ENCODE measurements at regions not wholly inside any gene's neighbourhood (a gene's known extent, or its start where the extent isn't known, plus 50 kb on each side); places are given as distances from the start of the nearest gene placed in this dataset.

DNA sequence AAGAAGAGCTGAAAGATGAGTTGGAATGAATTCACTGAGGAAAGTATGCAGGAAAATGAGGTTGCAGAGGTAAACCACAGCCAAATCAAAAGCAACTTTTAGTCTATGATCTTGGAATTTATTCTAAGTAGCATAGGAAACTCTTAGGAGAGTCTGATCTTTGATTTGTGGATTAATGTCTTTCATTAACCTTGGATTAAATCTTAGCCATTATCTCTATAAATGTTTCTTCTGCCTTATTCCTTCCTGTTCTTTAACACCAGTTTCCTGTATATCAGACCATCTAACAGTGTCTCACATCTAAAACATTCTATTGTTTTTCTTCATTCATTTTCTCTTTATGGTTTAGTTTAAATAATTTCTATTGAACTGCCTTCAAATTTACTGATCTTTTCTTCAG, 187.2 kb upstream of the ANKRD55 start:
- TF ChIP-seq RFX5 (IDR thresholded peaks at IDR 0.05; ENCODE audit: low read depth, low read length) (no peak), EHMT2 (IDR thresholded peaks at IDR 0.05) (no peak), SRF (CRISPR knock-in tag; IDR thresholded peaks at IDR 0.05) (no peak), ZEB2 (IDR thresholded peaks at IDR 0.05) (no peak), YY1 (IDR thresholded peaks at IDR 0.05; ENCODE audit: borderline replicate concordance in 1 of 3, control insufficient read depth in 1 of 3, extremely low read depth in 1 of 3, insufficient read depth in 3 of 3, insufficient read length in 1 of 3, insufficient replicate concordance in 2 of 3, low read depth in 1 of 3, low read length in 2 of 3) (no peak), EZH2 (IDR thresholded peaks at IDR 0.05; ENCODE audit: borderline replicate concordance, low read depth, low read length) (no peak), PHF20 (IDR thresholded peaks at IDR 0.05; ENCODE audit: partially characterized antibody) (no peak), ZNF143 (CRISPR knock-in tag; IDR thresholded peaks at IDR 0.05) (no peak), POLR2A (conservative IDR thresholded peaks at IDR 0.05) (no peak), EP300 (IDR thresholded peaks at IDR 0.05; ENCODE audit: low read length) (no peak), TEAD4 (IDR thresholded peaks at IDR 0.05; ENCODE audit: low read length) (no peak), TEAD4 (CRISPR knock-in tag; IDR thresholded peaks at IDR 0.05; ENCODE audit: borderline replicate concordance) (no peak)
- TF ChIP-seq, protein P1, sequence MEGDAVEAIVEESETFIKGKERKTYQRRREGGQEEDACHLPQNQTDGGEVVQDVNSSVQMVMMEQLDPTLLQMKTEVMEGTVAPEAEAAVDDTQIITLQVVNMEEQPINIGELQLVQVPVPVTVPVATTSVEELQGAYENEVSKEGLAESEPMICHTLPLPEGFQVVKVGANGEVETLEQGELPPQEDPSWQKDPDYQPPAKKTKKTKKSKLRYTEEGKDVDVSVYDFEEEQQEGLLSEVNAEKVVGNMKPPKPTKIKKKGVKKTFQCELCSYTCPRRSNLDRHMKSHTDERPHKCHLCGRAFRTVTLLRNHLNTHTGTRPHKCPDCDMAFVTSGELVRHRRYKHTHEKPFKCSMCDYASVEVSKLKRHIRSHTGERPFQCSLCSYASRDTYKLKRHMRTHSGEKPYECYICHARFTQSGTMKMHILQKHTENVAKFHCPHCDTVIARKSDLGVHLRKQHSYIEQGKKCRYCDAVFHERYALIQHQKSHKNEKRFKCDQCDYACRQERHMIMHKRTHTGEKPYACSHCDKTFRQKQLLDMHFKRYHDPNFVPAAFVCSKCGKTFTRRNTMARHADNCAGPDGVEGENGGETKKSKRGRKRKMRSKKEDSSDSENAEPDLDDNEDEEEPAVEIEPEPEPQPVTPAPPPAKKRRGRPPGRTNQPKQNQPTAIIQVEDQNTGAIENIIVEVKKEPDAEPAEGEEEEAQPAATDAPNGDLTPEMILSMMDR (IDR thresholded peaks at IDR 0.05 in 2 of 3, conservative IDR thresholded peaks at IDR 0.05 in 1 of 3; ENCODE audit: insufficient read depth in 2 of 3, low read depth in 1 of 3, low read length in 3 of 3): no peak

Measured in K562 (cell line).